ENCODE measurements at regions not wholly inside any gene's neighbourhood (a gene's known extent, or its start where the extent isn't known, plus 50 kb on each side); places are given as distances from the start of the nearest gene placed in this dataset.

- Histone ChIP-seq H3K27ac (ENCODE audit: low read length) (no peak overlapping the region), H3K4me3 (ENCODE audit: low read length) (no peak overlapping the region), H3K9me3 (ENCODE audit: control insufficient read depth, low read length) (no peaks in the 10 kb centered on the region), H3K27me3 (ENCODE audit: control insufficient read depth, insufficient read depth) (no peaks in the 10 kb centered on the region), H3K4me1 (ENCODE audit: control insufficient read depth, insufficient read depth, low read length) (no peaks in the 10 kb centered on the region)
- intact Hi-C loops (cut with DNase I), result no loop called here
- no peak for ATAC-seq
- 64% methylated on average over 4 of the region's 4 CpGs for WGBS
- no peak for DNase-seq
Observed at GRCh38 chr10:33521062-33521461, 186.6 kb upstream of the NRP1 start.

- no peaks in the 10 kb centered on the region for H3K27me3 ChIP-seq (ENCODE audit: control insufficient read depth, insufficient read depth)
- no peak overlapping the region for H3K4me3 ChIP-seq (ENCODE audit: low read length)
- peak in 1 of 2 donors; percentile 50 for ATAC-seq
- H3K27ac ChIP-seq (ENCODE audit: low read length), result no peak overlapping the region
- DNase-seq, result no peak
- no peaks in the 10 kb centered on the region for H3K4me1 ChIP-seq (ENCODE audit: control insufficient read depth, insufficient read depth, low read length)
- intact Hi-C loops (cut with DNase I), result no loop called here
- no peaks in the 10 kb centered on the region for H3K9me3 ChIP-seq (ENCODE audit: control insufficient read depth, low read length)
- WGBS, result 53% methylated on average over 2 of the region's 2 CpGs
Observed at GRCh38 chr10:33520223-33520622, 185.8 kb upstream of the NRP1 start.

- no peaks in the 10 kb centered on the region for H3K4me1 ChIP-seq (ENCODE audit: control insufficient read depth, insufficient read depth, low read length)
- H3K4me3 ChIP-seq (ENCODE audit: low read length), result no peak overlapping the region
- H3K9me3 ChIP-seq (ENCODE audit: control insufficient read depth, low read length), result no peaks in the 10 kb centered on the region
- DNase-seq (no peak), ATAC-seq (no peak)
- intact Hi-C loops (cut with DNase I), result no loop called here
- 80% methylated on average over 14 of the region's 14 CpGs for WGBS
- H3K27me3 ChIP-seq (ENCODE audit: control insufficient read depth, insufficient read depth), result no peaks in the 10 kb centered on the region
- H3K27ac ChIP-seq (ENCODE audit: low read length), result no peak overlapping the region
Observed at GRCh38 chr10:33519130-33519860, 184.8 kb upstream of the NRP1 start.

GRCh38 chr10:33510206-33510605 is 175.7 kb upstream of the NRP1 start:
- no peaks in the 10 kb centered on the region for H3K27me3 ChIP-seq (ENCODE audit: control insufficient read depth, insufficient read depth)
- H3K4me1 ChIP-seq (ENCODE audit: control insufficient read depth, insufficient read depth, low read length), result peaks cover 2% of the 10 kb centered on the region
- H3K27ac ChIP-seq (ENCODE audit: low read length), result no peak overlapping the region
- 73% methylated on average over 3 of the region's 3 CpGs for WGBS
- no peaks in the 10 kb centered on the region for H3K9me3 ChIP-seq (ENCODE audit: control insufficient read depth, low read length)
- ATAC-seq (no peak), DNase-seq (no peak)
- H3K4me3 ChIP-seq (ENCODE audit: low read length), result no peak overlapping the region
- intact Hi-C loops (cut with DNase I), result no loop called here

GRCh38 chr10:33509231-33509831 is 174.9 kb upstream of the NRP1 start:
- intact Hi-C loops (cut with DNase I), result no loop called here
- DNase-seq, result peak; percentile 48 to 69 (median 53)
- H3K27me3 ChIP-seq (ENCODE audit: control insufficient read depth, insufficient read depth), result no peaks in the 10 kb centered on the region
- peaks cover 2% of the 10 kb centered on the region for H3K4me1 ChIP-seq (ENCODE audit: control insufficient read depth, insufficient read depth, low read length)
- 29% methylated on average over 7 of the region's 7 CpGs for WGBS
- no peaks in the 10 kb centered on the region for H3K9me3 ChIP-seq (ENCODE audit: control insufficient read depth, low read length)
- ATAC-seq, result peak; percentile 84 to 92
- no peak overlapping the region for H3K4me3 ChIP-seq (ENCODE audit: low read length)
- no peak overlapping the region for H3K27ac ChIP-seq (ENCODE audit: low read length)

- peaks cover 2% of the 10 kb centered on the region for H3K4me1 ChIP-seq (ENCODE audit: control insufficient read depth, insufficient read depth, low read length)
- 95% methylated on average over 10 of the region's 10 CpGs for WGBS
- intact Hi-C loops (cut with DNase I), result no loop called here
- no peak overlapping the region for H3K4me3 ChIP-seq (ENCODE audit: low read length)
- H3K27ac ChIP-seq (ENCODE audit: low read length), result no peak overlapping the region
- no peaks in the 10 kb centered on the region for H3K27me3 ChIP-seq (ENCODE audit: control insufficient read depth, insufficient read depth)
- DNase-seq, result no peak
- no peak for ATAC-seq
- no peaks in the 10 kb centered on the region for H3K9me3 ChIP-seq (ENCODE audit: control insufficient read depth, low read length)
Observed at GRCh38 chr10:33507662-33508425, 173.4 kb upstream of the NRP1 start.

- Histone ChIP-seq H3K27me3 (ENCODE audit: control insufficient read depth, insufficient read depth) (no peaks in the 10 kb centered on the region), H3K9me3 (ENCODE audit: control insufficient read depth, low read length) (no peaks in the 10 kb centered on the region), H3K4me1 (ENCODE audit: control insufficient read depth, insufficient read depth, low read length) (peaks cover 2% of the 10 kb centered on the region), H3K4me3 (ENCODE audit: low read length) (no peak overlapping the region), H3K27ac (ENCODE audit: low read length) (no peak overlapping the region)
- 81% methylated on average over 5 of the region's 5 CpGs for WGBS
- DNase-seq, result no peak
- peak in 1 of 2 donors; percentile 24 for ATAC-seq
- intact Hi-C loops (cut with DNase I), result no loop called here
Observed at GRCh38 chr10:33506838-33507661, 172.6 kb upstream of the NRP1 start.

- Histone ChIP-seq H3K4me1 (ENCODE audit: control insufficient read depth, insufficient read depth, low read length) (peaks cover 2% of the 10 kb centered on the region), H3K4me3 (ENCODE audit: low read length) (no peak overlapping the region), H3K27me3 (ENCODE audit: control insufficient read depth, insufficient read depth) (no peaks in the 10 kb centered on the region), H3K9me3 (ENCODE audit: control insufficient read depth, low read length) (no peaks in the 10 kb centered on the region), H3K27ac (ENCODE audit: low read length) (no peak overlapping the region)
- ATAC-seq (no peak), DNase-seq (no peak)
- intact Hi-C loops (cut with DNase I), result no loop called here
- 49% methylated on average over 2 of the region's 2 CpGs for WGBS
Observed at GRCh38 chr10:33506391-33506790, 171.9 kb upstream of the NRP1 start.

GRCh38 chr10:33501161-33501560 is 166.7 kb upstream of the NRP1 start:
- ATAC-seq (no peak), DNase-seq (no peak)
- 100% methylated on average over 1 of the region's 1 CpG for WGBS
- Histone ChIP-seq H3K27ac (ENCODE audit: low read length) (no peak overlapping the region), H3K9me3 (ENCODE audit: control insufficient read depth, low read length) (no peaks in the 10 kb centered on the region), H3K27me3 (ENCODE audit: control insufficient read depth, insufficient read depth) (no peaks in the 10 kb centered on the region), H3K4me3 (ENCODE audit: low read length) (no peak overlapping the region), H3K4me1 (ENCODE audit: control insufficient read depth, insufficient read depth, low read length) (no peaks in the 10 kb centered on the region)
- intact Hi-C loops (cut with DNase I), result no loop called here

- Histone ChIP-seq H3K4me3 (ENCODE audit: low read length) (no peak overlapping the region), H3K9me3 (ENCODE audit: control insufficient read depth, low read length) (no peaks in the 10 kb centered on the region), H3K27ac (ENCODE audit: low read length) (no peak overlapping the region), H3K27me3 (ENCODE audit: control insufficient read depth, insufficient read depth) (no peaks in the 10 kb centered on the region), H3K4me1 (ENCODE audit: control insufficient read depth, insufficient read depth, low read length) (peaks cover 3% of the 10 kb centered on the region)
- WGBS, result 76% methylated on average over 5 of the region's 5 CpGs
- intact Hi-C loops (cut with DNase I), result no loop called here
- ATAC-seq (no peak), DNase-seq (no peak)
Observed at GRCh38 chr10:33498391-33498891, 164.0 kb upstream of the NRP1 start.

Data from right cardiac atrium (tissue), 5 donors.